ENCODE measurements at regions not wholly inside any gene's neighbourhood (a gene's known extent, or its start where the extent isn't known, plus 50 kb on each side); places are given as distances from the start of the nearest gene placed in this dataset.

- ChIA-PET CTCF (no interaction called here), POLR2A (no interaction called here)
- TF ChIP-seq CTCF (IDR thresholded peaks at IDR 0.05) = no peak
- no peak overlapping the region for H3K27ac Mint-ChIP-seq
- intact Hi-C loops (cut with micrococcal nuclease) = no loop called here
- H3K9me3 Mint-ChIP-seq = peaks cover 1% of the 10 kb centered on the region
- H3K4me3 Mint-ChIP-seq = no peak overlapping the region
- no peak for ATAC-seq
- no peak for DNase-seq
- no peaks in the 10 kb centered on the region for H3K36me3 Mint-ChIP-seq (ENCODE audit: low read depth)
- no peaks in the 10 kb centered on the region for H3K4me1 Mint-ChIP-seq (ENCODE audit: low read depth)
- H3K27me3 Mint-ChIP-seq = no peaks in the 10 kb centered on the region
Measured at GRCh38 chr4:96092151-96092705, 252.3 kb downstream of the PDHA2 start.

GRCh38 chr4:96093057-96093456 is 253.2 kb downstream of the PDHA2 start:
- ATAC-seq = no peak
- DNase-seq = no peak
- Mint-ChIP-seq H3K27me3 (no peaks in the 10 kb centered on the region), H3K36me3 (ENCODE audit: low read depth) (no peaks in the 10 kb centered on the region), H3K4me3 (no peak overlapping the region), H3K4me1 (ENCODE audit: low read depth) (no peaks in the 10 kb centered on the region), H3K27ac (no peak overlapping the region), H3K9me3 (peaks cover 1% of the 10 kb centered on the region)
- intact Hi-C loops (cut with micrococcal nuclease) = no loop called here
- no peak for TF ChIP-seq CTCF (IDR thresholded peaks at IDR 0.05)
- ChIA-PET POLR2A (no interaction called here), CTCF (no interaction called here)

GRCh38 chr4:96093563-96093962 is 253.7 kb downstream of the PDHA2 start:
- no peak overlapping the region for H3K4me3 Mint-ChIP-seq
- POLR2A ChIA-PET = no interaction called here
- no peak for ATAC-seq
- DNase-seq = no peak
- no peaks in the 10 kb centered on the region for H3K27me3 Mint-ChIP-seq
- CTCF ChIA-PET = no interaction called here
- TF ChIP-seq CTCF (IDR thresholded peaks at IDR 0.05) = no peak
- H3K27ac Mint-ChIP-seq = no peak overlapping the region
- intact Hi-C loops (cut with micrococcal nuclease) = no loop called here
- no peaks in the 10 kb centered on the region for H3K36me3 Mint-ChIP-seq (ENCODE audit: low read depth)
- H3K4me1 Mint-ChIP-seq (ENCODE audit: low read depth) = no peaks in the 10 kb centered on the region
- peaks cover 1% of the 10 kb centered on the region for H3K9me3 Mint-ChIP-seq

- no peak overlapping the region for H3K27ac Mint-ChIP-seq
- CTCF ChIA-PET = no interaction called here
- POLR2A ChIA-PET = no interaction called here
Measured at GRCh38 chr4:96094183-96094582, 254.3 kb downstream of the PDHA2 start.

GRCh38 chr4:96097040-96097607 is 257.2 kb downstream of the PDHA2 start:
- H3K27ac Mint-ChIP-seq = no peak overlapping the region
- no peak overlapping the region for H3K4me3 Mint-ChIP-seq
- H3K36me3 Mint-ChIP-seq (ENCODE audit: low read depth) = no peaks in the 10 kb centered on the region
- H3K27me3 Mint-ChIP-seq = no peaks in the 10 kb centered on the region
- DNase-seq = no peak
- intact Hi-C loops (cut with micrococcal nuclease) = no loop called here
- peaks cover 3% of the 10 kb centered on the region for H3K9me3 Mint-ChIP-seq
- ChIA-PET CTCF (no interaction called here), POLR2A (no interaction called here)
- no peak for TF ChIP-seq CTCF (IDR thresholded peaks at IDR 0.05)
- no peaks in the 10 kb centered on the region for H3K4me1 Mint-ChIP-seq (ENCODE audit: low read depth)
- no peak for ATAC-seq

More at GRCh38 chr4:96094183-96094582, 254.3 kb downstream of the PDHA2 start:
- no peaks in the 10 kb centered on the region for H3K4me1 Mint-ChIP-seq (ENCODE audit: low read depth)
- H3K36me3 Mint-ChIP-seq (ENCODE audit: low read depth) = no peaks in the 10 kb centered on the region
- no peak overlapping the region for H3K4me3 Mint-ChIP-seq
- H3K9me3 Mint-ChIP-seq = peaks cover 1% of the 10 kb centered on the region
- H3K27me3 Mint-ChIP-seq = no peaks in the 10 kb centered on the region
- DNase-seq (no peak), ATAC-seq (no peak)
- intact Hi-C loops (cut with micrococcal nuclease) = no loop called here
- no peak for TF ChIP-seq CTCF (IDR thresholded peaks at IDR 0.05)
